ENCODE measurements at regions not wholly inside any gene's neighbourhood (a gene's known extent, or its start where the extent isn't known, plus 50 kb on each side); places are given as distances from the start of the nearest gene placed in this dataset.

GRCh38 chr12:47023953-47024352, 55.5 kb upstream of the PCED1B start:
- no peaks in the 10 kb centered on the region for H3K27me3 ChIP-seq (ENCODE audit: control insufficient read depth in 2 of 2, insufficient read depth in 2 of 2, low read length in 2 of 2)
- H3K27ac ChIP-seq (ENCODE audit: insufficient read depth, low read depth, low read length), result no peak overlapping the region
- CTCF ChIA-PET, result interaction anchor here (0.7 to 6.5 kb wide), 6 partner anchors 8 to 952 kb away, joined by 3 to 45 read pairs (median 6); no protein-coding TSS in a partner anchor
- no peaks in the 10 kb centered on the region for H3K36me3 ChIP-seq (ENCODE audit: control insufficient read depth in 2 of 2, extremely low read depth in 1 of 2, insufficient read depth in 2 of 2, low read length in 2 of 2)
- TF ChIP-seq GATA2 (IDR thresholded peaks at IDR 0.05; ENCODE audit: insufficient read depth, insufficient read length, low read depth, low read length) (no peak), FOS (IDR thresholded peaks at IDR 0.05; ENCODE audit: borderline replicate concordance, insufficient read depth, low read length) (no peak), MYC (IDR thresholded peaks at IDR 0.05; ENCODE audit: low read depth, low read length) (no peak), POLR2AphosphoS5 (IDR thresholded peaks at IDR 0.05; ENCODE audit: insufficient read depth, low read depth, low read length) (no peak), CTCF (IDR thresholded peaks at IDR 0.05; ENCODE audit: extremely low read depth in 1 of 2, insufficient read depth in 1 of 2, low read depth in 1 of 2, low read length in 2 of 2) (no peak)
- DNase-seq (ENCODE audit: low read depth, low spot score) (no peak), FAIRE-seq (no peak)
- H3K9ac ChIP-seq (replicated peaks; ENCODE audit: extremely low read depth, insufficient read depth, low read length), result no peak overlapping the region
- dilution Hi-C loops (cut with MboI; ENCODE audit: extremely low pct_ligation_motif_present, low sequenced_read_pairs), result no loop called here
- no peaks in the 10 kb centered on the region for H3K9me3 ChIP-seq (replicated peaks; ENCODE audit: control insufficient read depth, insufficient read depth, low read length)
- H3K79me2 ChIP-seq (ENCODE audit: control insufficient read depth, insufficient read depth, low read length), result no peaks in the 10 kb centered on the region
- no TSS peak for BruUV-seq (replicated peaks)
- H2AFZ ChIP-seq (ENCODE audit: low read depth, low read length), result no peak overlapping the region
- H3K9me1 ChIP-seq (replicated peaks; ENCODE audit: control insufficient read depth, extremely low read depth, insufficient read depth, low read length), result no peaks in the 10 kb centered on the region
- no peak overlapping the region for H3K4me3 ChIP-seq (replicated peaks in 1 of 3; ENCODE audit: insufficient read depth in 1 of 3, low read depth in 1 of 3, low read length in 3 of 3)
- H3K4me1 ChIP-seq (ENCODE audit: control insufficient read depth, extremely low read depth, insufficient read depth, low read length), result peaks cover 20% of the 10 kb centered on the region
- POLR2A ChIA-PET, result no interaction called here
- intact Hi-C loops (cut with micrococcal nuclease), result loop anchor here (5.0 kb wide), 4 partner anchors 82 to 1032 kb away; partner anchors contain the start of genes SCAF11 and SLC38A2
- H4K20me1 ChIP-seq (replicated peaks; ENCODE audit: control insufficient read depth, extremely low read depth, insufficient read depth, low read length), result no peaks in the 10 kb centered on the region
- no peak overlapping the region for H3K4me2 ChIP-seq (ENCODE audit: insufficient read depth, low read length)

- H3K27me3 ChIP-seq (ENCODE audit: control insufficient read depth in 2 of 2, insufficient read depth in 2 of 2, low read length in 2 of 2), result no peaks in the 10 kb centered on the region
- no peak overlapping the region for H3K9ac ChIP-seq (replicated peaks; ENCODE audit: extremely low read depth, insufficient read depth, low read length)
- intact Hi-C loops (cut with micrococcal nuclease), result loop anchor here (5.0 kb wide), 4 partner anchors 82 to 1032 kb away; partner anchors contain the start of genes SCAF11 and SLC38A2
- H3K4me3 ChIP-seq (replicated peaks in 1 of 3; ENCODE audit: insufficient read depth in 1 of 3, low read depth in 1 of 3, low read length in 3 of 3), result no peak overlapping the region
- BruUV-seq (replicated peaks), result no TSS peak
- peaks cover 20% of the 10 kb centered on the region for H3K4me1 ChIP-seq (ENCODE audit: control insufficient read depth, extremely low read depth, insufficient read depth, low read length)
- no peak overlapping the region for H3K27ac ChIP-seq (ENCODE audit: insufficient read depth, low read depth, low read length)
- CTCF ChIA-PET, result interaction anchor here (0.9 to 6.5 kb wide), 4 partner anchors 8 to 899 kb away, joined by 3 to 45 read pairs (median 6); no protein-coding TSS in a partner anchor
- H3K9me1 ChIP-seq (replicated peaks; ENCODE audit: control insufficient read depth, extremely low read depth, insufficient read depth, low read length), result no peaks in the 10 kb centered on the region
- H3K79me2 ChIP-seq (ENCODE audit: control insufficient read depth, insufficient read depth, low read length), result no peaks in the 10 kb centered on the region
- no peak for FAIRE-seq
- no peaks in the 10 kb centered on the region for H4K20me1 ChIP-seq (replicated peaks; ENCODE audit: control insufficient read depth, extremely low read depth, insufficient read depth, low read length)
- no peak for DNase-seq (ENCODE audit: low read depth, low spot score)
- dilution Hi-C loops (cut with MboI; ENCODE audit: extremely low pct_ligation_motif_present, low sequenced_read_pairs), result no loop called here
- TF ChIP-seq MYC (IDR thresholded peaks at IDR 0.05; ENCODE audit: low read depth, low read length) (no peak), POLR2A (IDR thresholded peaks at IDR 0.05; ENCODE audit: low read depth, low read length) (no peak)
- H3K4me2 ChIP-seq (ENCODE audit: insufficient read depth, low read length), result no peak overlapping the region
- POLR2A ChIA-PET, result no interaction called here
- H2AFZ ChIP-seq (ENCODE audit: low read depth, low read length), result no peak overlapping the region
- no peaks in the 10 kb centered on the region for H3K36me3 ChIP-seq (ENCODE audit: control insufficient read depth in 2 of 2, extremely low read depth in 1 of 2, insufficient read depth in 2 of 2, low read length in 2 of 2)
- no peaks in the 10 kb centered on the region for H3K9me3 ChIP-seq (replicated peaks; ENCODE audit: control insufficient read depth, insufficient read depth, low read length)
These were observed 55.0 kb upstream of the PCED1B start for GRCh38 chr12:47024463-47024862.

Measured in endothelial cell of umbilical vein (primary cell).